HG02763 (cell line): ENCODE measurements at regions not wholly inside any gene's neighbourhood (a gene's known extent, or its start where the extent isn't known, plus 50 kb on each side); places are given as distances from the start of the nearest gene placed in this dataset.

Experiments
- ATAC-seq: cut with Tn5 transposase; IDR thresholded peaks from one replicate; pipeline ENCODE4 v1.9.1; 2021; ENCODE audit warnings: mild to moderate bottlenecking, moderate library complexity; ENCODE audit not compliant: unreplicated experiment

- ATAC-seq, result no peak
Observed at GRCh38 chr9:2243666-2244555, 228.8 kb downstream of the SMARCA2 start.

GRCh38 chr9:2247340-2247739 is 232.2 kb downstream of the SMARCA2 start:
- ATAC-seq, result no peak

GRCh38 chr9:2248768-2249265 is 233.7 kb downstream of the SMARCA2 start:
- no peak for ATAC-seq

GRCh38 chr9:2253636-2254580 is 238.8 kb downstream of the SMARCA2 start:
- no peak for ATAC-seq

- no peak for ATAC-seq
Observed at GRCh38 chr9:2255128-2255527, 240.0 kb downstream of the SMARCA2 start.

- no peak for ATAC-seq
Observed at GRCh38 chr9:2257248-2257929, 242.2 kb downstream of the SMARCA2 start.

GRCh38 chr9:2260417-2261306 is 245.5 kb downstream of the SMARCA2 start:
- ATAC-seq, result no peak

GRCh38 chr9:2261421-2262103 is 246.4 kb downstream of the SMARCA2 start:
- no peak for ATAC-seq

- no peak for ATAC-seq
Observed at GRCh38 chr9:2262386-2263071, 247.4 kb downstream of the SMARCA2 start.

- no peak for ATAC-seq
Observed at GRCh38 chr9:2263111-2263510, 248.0 kb downstream of the SMARCA2 start.

GRCh38 chr9:2263665-2264064 is 248.5 kb downstream of the SMARCA2 start:
- ATAC-seq, result no peak

GRCh38 chr9:2264081-2264480 is 248.9 kb downstream of the SMARCA2 start:
- ATAC-seq, result no peak

GRCh38 chr9:2267181-2267745 is 252.1 kb downstream of the SMARCA2 start:
- no peak for ATAC-seq

- ATAC-seq, result no peak
Observed at GRCh38 chr9:2269778-2270177, 254.6 kb downstream of the SMARCA2 start.

- ATAC-seq, result no peak
Observed at GRCh38 chr9:2270565-2270964, 255.4 kb downstream of the SMARCA2 start.

GRCh38 chr9:2271426-2271825 is 256.3 kb downstream of the SMARCA2 start:
- ATAC-seq, result no peak

- ATAC-seq, result no peak
Observed at GRCh38 chr9:2274762-2275161, 259.6 kb downstream of the SMARCA2 start.

GRCh38 chr9:2276296-2276695 is 261.1 kb downstream of the SMARCA2 start:
- no peak for ATAC-seq
